AG09309 (cell line): ENCODE measurements at regions not wholly inside any gene's neighbourhood (a gene's known extent, or its start where the extent isn't known, plus 50 kb on each side); places are given as distances from the start of the nearest gene placed in this dataset.
"Not testable (repeated sequence)": the region's sequence is repeated elsewhere in the genome, so short reads cannot be mapped to it uniquely, and the experiment has no call there.

Experiments
- DNase-seq: peaks from one replicate; pipeline ENCODE4 v3.0.0-alpha.2; 2010; ENCODE audit warnings: low read depth
- H3K4me3 ChIP-seq: 2 replicates; pipeline ENCODE4 v1.5.1; 2011; ENCODE audit warnings: mild to moderate bottlenecking, low read depth, low read length, moderate library complexity; ENCODE audit not compliant: control insufficient read depth
- CTCF ChIP-seq: IDR thresholded peaks from 2 replicates; pipeline ENCODE4 v1.5.1; 2011; ENCODE audit warnings: mild to moderate bottlenecking, low read depth, low read length, inconsistent platforms; ENCODE audit not compliant: insufficient read depth, control insufficient read depth; ENCODE audit errors: missing control alignments

GRCh38 chr20:53734006-53734688 lies 140.5 kb upstream of the ZNF217 start:
- no peak for DNase-seq
- no peak for TF ChIP-seq CTCF
- H3K4me3 ChIP-seq: no peak overlapping the region

GRCh38 chr20:53731595-53731994 lies 138.0 kb upstream of the ZNF217 start:
- H3K4me3 ChIP-seq: no peak overlapping the region
- TF ChIP-seq CTCF: no peak
- no peak for DNase-seq

- H3K4me3 ChIP-seq: no peak overlapping the region
- DNase-seq: no peak
These were observed 134.7 kb upstream of the ZNF217 start for GRCh38 chr20:53728359-53728758.

GRCh38 chr20:53727239-53727638 lies 133.6 kb upstream of the ZNF217 start:
- not testable (repeated sequence) for DNase-seq, H3K4me3 ChIP-seq

More at GRCh38 chr20:53728359-53728758, 134.7 kb upstream of the ZNF217 start:
- no peak for TF ChIP-seq CTCF

- H3K4me3 ChIP-seq: no peak overlapping the region
- DNase-seq: no peak
- no peak for TF ChIP-seq CTCF
These were observed 131.9 kb upstream of the ZNF217 start for GRCh38 chr20:53725575-53725970.

- no peak for DNase-seq
- no peak for TF ChIP-seq CTCF
- no peak overlapping the region for H3K4me3 ChIP-seq
These were observed 130.0 kb upstream of the ZNF217 start for GRCh38 chr20:53723621-53724020.

GRCh38 chr20:53723045-53723444 lies 129.4 kb upstream of the ZNF217 start:
- DNase-seq: no peak
- no peak for TF ChIP-seq CTCF
- H3K4me3 ChIP-seq: no peak overlapping the region
